NCI-H774 (cell line): ENCODE measurements at regions not wholly inside any gene's neighbourhood (a gene's known extent, or its start where the extent isn't known, plus 50 kb on each side); places are given as distances from the start of the nearest gene placed in this dataset.

Source experiments
- DNase-seq: peaks from one replicate; lab custom pipeline; 2025; lab: John Stamatoyannopoulos, UW

DNA sequence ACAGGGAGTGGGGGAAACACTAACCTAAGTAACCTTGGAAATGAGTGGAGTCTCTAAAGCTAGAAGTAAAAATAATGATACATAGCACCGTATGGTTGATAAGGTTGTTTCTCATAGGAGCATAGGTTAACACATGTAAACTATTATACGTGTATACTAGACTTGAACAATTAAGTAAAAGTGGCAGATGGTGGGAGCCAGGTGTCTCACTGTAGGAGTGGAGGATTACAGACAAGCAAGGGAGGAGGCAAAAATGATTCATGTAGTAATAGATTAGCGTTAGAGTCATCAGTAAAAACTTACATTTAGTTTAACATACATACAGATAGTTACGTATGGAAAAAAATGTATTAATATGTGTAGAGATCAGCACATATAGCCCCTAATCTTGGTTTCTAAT lies 138.4 kb upstream of the DSCAM start:
- DNase-seq, result no peak

GRCh38 chr21:40990366-40990765 lies 143.4 kb upstream of the DSCAM start:
- no peak for DNase-seq

GRCh38 chr21:40997831-40998230 lies 150.9 kb upstream of the DSCAM start:
- no peak for DNase-seq

- DNase-seq, result no peak
Observed at GRCh38 chr21:41000838-41001237, 153.9 kb upstream of the DSCAM start.

DNA sequence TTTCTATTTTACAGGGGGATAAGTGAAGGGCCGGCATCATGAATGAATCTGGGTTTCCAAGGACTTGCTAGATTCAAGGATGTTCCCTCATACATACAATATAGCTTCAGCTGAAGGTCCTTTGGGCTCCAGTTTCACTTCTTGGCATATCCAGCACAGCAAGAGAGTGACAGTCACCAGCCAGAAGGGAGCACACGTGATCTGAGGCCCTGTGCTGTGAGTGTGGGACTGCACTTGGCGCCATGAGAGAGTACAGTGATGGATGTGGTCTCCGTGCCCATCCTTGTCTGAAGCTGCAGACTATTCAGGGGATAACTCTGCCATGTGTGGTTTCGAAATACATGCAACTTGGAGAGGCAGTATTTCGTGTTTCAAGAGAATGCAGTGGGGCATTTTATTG lies 159.7 kb upstream of the DSCAM start:
- no peak for DNase-seq

DNA sequence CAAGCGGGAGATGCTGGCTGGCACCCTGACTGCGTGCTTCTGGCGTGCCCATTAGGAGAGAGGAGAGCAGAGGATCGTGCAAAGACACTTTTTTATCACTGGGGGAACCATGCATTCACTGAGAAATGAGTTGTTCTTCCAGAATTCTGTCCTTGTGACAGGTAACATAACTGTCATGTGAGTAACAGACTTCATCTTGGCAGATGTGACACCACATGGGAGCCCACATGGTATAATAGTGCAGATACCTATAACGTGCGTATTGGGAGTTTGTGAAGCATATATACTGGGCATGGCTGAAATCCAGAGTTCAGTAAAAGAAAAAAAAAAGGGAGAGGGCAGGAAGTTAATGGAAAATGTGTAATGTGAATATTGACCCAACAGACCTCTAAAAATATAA lies 159.6 kb upstream of the BACE2 start:
- no peak for DNase-seq

GRCh38 chr21:41008974-41009373 lies 159.0 kb upstream of the BACE2 start:
- no peak for DNase-seq

DNA sequence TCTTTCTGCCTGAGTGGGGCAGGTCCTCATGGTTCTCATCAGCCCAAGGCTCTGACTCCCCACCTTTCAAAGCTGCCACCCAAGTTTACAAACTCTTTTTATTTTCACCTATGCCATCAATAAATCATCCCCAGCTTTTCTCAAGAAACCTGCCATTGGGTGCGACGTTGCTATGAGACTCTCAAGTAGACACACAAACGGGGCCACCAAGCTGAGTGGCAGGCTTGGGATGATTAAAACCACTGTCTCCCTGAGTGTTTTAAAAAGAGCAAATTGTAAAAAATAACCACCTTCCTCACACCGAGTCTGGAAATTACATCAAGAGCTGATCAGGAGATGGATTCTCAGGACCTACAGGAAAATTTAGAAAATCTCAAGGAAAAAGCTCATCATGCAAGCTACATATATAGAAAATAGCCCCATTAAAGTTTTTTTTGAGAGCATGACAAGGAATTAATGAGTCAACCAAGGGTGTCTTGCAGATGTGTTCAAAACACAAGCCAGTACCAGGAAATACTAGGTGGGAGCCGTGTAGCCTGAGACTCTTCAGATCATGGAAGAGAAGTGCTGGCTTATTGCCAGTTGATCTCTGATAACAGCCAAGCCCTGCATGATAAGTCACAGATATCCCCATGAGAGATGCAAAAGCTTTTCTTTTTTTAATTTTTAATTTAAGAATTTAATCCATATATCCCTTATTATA lies 158.4 kb upstream of the BACE2 start:
- no peak for DNase-seq

DNA sequence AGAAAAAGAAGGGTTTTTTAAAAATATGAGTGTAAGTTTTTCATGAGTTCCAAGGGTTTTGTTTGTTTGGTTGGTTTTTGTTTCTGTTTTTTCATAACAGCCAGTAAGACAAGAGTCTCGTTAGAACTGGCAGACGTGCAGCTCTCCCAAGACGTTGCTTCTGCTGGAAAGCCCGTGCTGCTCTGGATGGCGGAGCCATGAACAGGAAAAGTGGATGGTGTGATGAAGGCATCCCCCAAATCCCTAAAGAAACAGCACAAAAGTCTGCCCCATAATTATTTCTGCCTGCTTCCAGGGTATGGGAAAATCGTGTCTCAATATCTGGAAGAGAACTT lies 157.9 kb upstream of the BACE2 start:
- no peak for DNase-seq

- DNase-seq, result no peak
Observed at GRCh38 chr21:41011098-41011731, 156.7 kb upstream of the BACE2 start.

GRCh38 chr21:41011951-41012366 lies 156.0 kb upstream of the BACE2 start:
- DNase-seq, result no peak

DNA sequence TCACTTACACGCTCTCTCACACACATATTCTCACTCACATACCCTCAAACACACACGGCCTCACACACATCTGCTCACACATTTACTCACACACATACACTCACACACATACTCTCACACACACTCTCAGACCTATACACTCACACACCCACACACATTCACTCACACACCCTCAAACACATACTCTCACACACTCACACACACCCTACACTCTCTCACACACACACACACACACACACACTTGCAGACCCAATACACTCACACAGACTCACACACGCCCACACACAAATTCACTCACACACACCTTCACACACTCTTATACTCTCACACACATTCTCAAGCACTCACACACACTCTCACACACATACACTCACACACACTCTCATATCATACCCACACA lies 155.5 kb upstream of the BACE2 start:
- DNase-seq, result no peak

DNA sequence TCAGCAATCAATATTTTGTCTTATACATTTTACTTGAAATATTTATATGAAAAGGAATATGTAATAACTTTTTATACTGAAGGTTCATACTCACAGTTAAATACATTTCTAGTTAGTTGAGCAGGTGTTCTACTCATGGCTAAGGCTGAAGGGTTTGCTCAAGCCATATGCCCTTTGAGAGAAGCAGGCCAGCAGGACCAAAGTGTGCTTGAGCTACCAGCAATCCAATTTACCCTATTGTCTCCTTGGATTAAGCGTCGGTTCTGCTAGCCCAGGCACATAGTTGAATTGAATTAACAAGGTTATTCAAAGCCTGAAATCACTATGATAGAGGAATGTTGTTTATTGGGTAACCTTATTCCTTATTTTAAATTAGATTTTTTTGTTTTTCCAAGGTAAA lies 151.5 kb upstream of the BACE2 start:
- DNase-seq, result peak; percentile 29

DNA sequence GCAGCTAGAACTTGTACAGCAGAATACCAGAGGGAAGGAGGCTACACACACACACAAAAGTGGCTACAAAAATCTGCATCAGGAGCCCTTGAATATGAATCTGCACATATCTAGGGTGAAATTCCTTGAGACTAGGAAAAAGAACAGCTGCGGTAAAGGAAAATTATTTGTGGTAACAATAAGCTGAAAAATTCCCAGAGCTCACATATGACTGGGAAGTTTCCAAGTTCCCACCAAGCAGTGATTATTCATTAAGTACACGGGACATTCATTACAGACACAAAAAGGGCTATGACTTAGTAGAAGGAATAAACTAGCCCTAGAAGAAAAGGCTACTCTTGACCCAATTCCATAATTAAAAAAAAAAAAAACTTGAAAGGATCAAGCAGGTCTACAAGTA lies 149.5 kb upstream of the BACE2 start:
- no peak for DNase-seq

GRCh38 chr21:41023936-41024335 lies 144.0 kb upstream of the BACE2 start:
- DNase-seq, result no peak

DNA sequence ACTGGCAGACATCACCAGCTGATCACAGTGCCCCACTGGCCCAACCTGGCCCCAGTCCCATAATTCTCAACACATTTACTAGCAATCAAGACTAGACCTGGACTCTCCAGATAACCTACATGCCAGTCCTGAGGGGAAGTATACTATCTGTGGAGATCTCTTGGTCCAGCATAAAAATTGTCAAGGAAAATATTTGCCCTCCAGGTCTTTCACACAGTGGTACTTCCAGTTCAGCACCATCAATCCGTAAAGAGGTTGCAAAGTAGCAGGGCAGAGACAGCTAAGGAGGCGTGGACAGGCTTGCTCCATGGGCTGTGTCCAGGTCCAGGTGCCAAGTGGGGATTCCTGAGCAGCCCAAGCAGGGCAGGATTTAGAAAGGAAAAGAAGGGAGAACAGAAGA lies 143.6 kb upstream of the BACE2 start:
- no peak for DNase-seq

- DNase-seq, result peak; percentile 29
Observed at GRCh38 chr21:41024746-41025254, 143.2 kb upstream of the BACE2 start.

DNA sequence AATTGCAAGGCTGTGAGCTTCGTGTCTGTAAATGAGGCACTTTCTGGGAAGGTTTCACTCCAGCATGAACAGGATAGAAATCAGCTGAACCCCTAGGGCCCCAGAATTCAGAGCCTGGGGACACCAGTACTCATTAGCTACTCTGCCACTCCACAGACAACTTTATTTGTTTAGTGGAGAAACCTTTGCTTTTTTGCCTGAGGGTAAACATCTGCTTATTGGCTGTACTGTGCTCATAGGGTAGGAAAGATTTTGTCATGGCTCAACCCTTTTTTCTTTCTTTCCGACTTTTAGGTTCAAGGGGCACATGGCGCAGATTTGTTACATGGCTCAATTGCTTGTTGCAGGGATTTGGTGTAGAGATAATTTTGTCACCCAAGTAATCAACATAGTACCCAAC lies 138.4 kb upstream of the BACE2 start:
- DNase-seq, result peak; percentile 20

GRCh38 chr21:41031701-41032220 lies 136.2 kb upstream of the BACE2 start:
- no peak for DNase-seq

- no peak for DNase-seq
Observed at GRCh38 chr21:41032541-41032940, 135.4 kb upstream of the BACE2 start.

DNA sequence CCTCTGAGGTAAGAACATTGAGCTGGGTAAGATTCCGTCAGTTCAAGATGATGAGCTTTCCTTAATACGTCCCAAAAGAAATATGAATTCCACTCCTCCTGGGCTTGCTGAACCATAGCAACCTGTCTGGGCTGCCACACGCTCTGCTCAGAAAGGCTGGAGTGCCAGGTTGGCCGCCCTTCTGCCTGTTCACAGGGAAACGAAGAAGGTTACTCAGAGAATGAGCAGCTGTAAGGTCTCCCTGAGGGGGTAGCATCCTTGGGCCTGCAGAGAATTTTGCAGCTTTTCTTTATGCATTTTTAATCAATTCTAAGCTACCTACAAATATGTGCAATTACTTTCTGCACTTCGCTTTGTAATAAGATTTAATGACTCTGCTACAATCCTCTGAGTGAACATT lies 130.7 kb upstream of the BACE2 start:
- DNase-seq, result no peak

- no peak for DNase-seq
Observed at GRCh38 chr21:41037936-41038335, 130.0 kb upstream of the BACE2 start.

- no peak for DNase-seq
Observed at GRCh38 chr21:41043014-41043413, 124.9 kb upstream of the BACE2 start.
